Thyroid gland (tissue), 4 donors: ENCODE measurements at regions not wholly inside any gene's neighbourhood (a gene's known extent, or its start where the extent isn't known, plus 50 kb on each side); places are given as distances from the start of the nearest gene placed in this dataset.

ENCODE experiments used
- DNase-seq, 2 donors: peaks; one replicate each; pipeline ENCODE4 v3.0.0-alpha.2; 2019
- H3K27ac ChIP-seq, 3 donors: fragments of 200-600 bp; sonication (generic); 1 replicate in 2 of 3; 2 replicates in 1 of 3; pipeline ENCODE4 v1.5.1; 2016 to 2019; ENCODE audit warnings: mild to moderate bottlenecking in 1 of 3, moderate library complexity in 1 of 3
- H3K27me3 ChIP-seq: fragments of 200-600 bp; sonication (generic); one replicate; pipeline ENCODE4 v1.5.1; 2019
- H3K36me3 ChIP-seq, 2 donors: fragments of 200-600 bp; sonication (generic); one replicate each; pipeline ENCODE4 v1.5.1; 2016 to 2019
- H3K4me1 ChIP-seq, 2 donors: fragments of 200-600 bp; sonication (generic); one replicate each; pipeline ENCODE4 v1.5.1; 2017 to 2019
- H3K4me3 ChIP-seq, 3 donors: fragments of 200-600 bp; sonication (generic); replicated peaks in 1 of 3; 1 replicate in 2 of 3; 2 replicates in 1 of 3; pipeline ENCODE4 v1.5.1; 2016; ENCODE audit warnings: mild to moderate bottlenecking in 1 of 3
- H3K9me3 ChIP-seq: fragments of 200-600 bp; sonication (generic); one replicate; pipeline ENCODE4 v1.5.1; 2017
- CTCF ChIP-seq, 6 experiments: fragments of 200-600 bp in 3 of 6; fragments of 450-650 bp in 3 of 6; sonication (generic) in 3 of 6; IDR thresholded peaks; one replicate each; pipeline ENCODE4 v1.5.1; 2016 to 2019; ENCODE audit warnings: antibody characterized with exemption in 6 of 6, mild to moderate bottlenecking in 2 of 6, inconsistent platforms in 1 of 6, moderate library complexity in 1 of 6
- POLR2A ChIP-seq, 2 donors: fragments of 450-650 bp; IDR thresholded peaks; one replicate each; pipeline ENCODE4 v1.6.1; 2017; ENCODE audit warnings: antibody characterized with exemption in 2 of 2, mild to moderate bottlenecking in 2 of 2, moderate library complexity in 1 of 2
- WGBS, 2 donors: methylation state at CpG; one replicate each; pipeline ENCODE4 v1.1.5; 2017; 5-methylcytosine and 5-hydroxymethylcytosine counted together
- intact Hi-C: fragments of 100-400 bp; cut with DNase I; formaldehyde crosslinking; loops from one replicate; pipeline ENCODE4 v1.15.1; 2023

- Histone ChIP-seq H3K27ac (no peak overlapping the region), H3K36me3 (no peaks in the 10 kb centered on the region), H3K27me3 (no peaks in the 10 kb centered on the region), H3K9me3 (no peaks in the 10 kb centered on the region), H3K4me3 (no peak overlapping the region), H3K4me1 (no peaks in the 10 kb centered on the region)
- intact Hi-C loops: no loop called here
- TF ChIP-seq CTCF (IDR thresholded peaks at IDR 0.05): no peak
- no peak for DNase-seq
- whole genome bisulfite sequencing, 2 donors: 46 to 71% methylated on average over 2 of the region's 2 CpGs
These were observed 52.4 kb downstream of the CBLL2 start for GRCh38 chrX:22325096-22325495.

GRCh38 chrX:22329783-22330182 lies 57.1 kb downstream of the CBLL2 start:
- Histone ChIP-seq H3K27ac (no peak overlapping the region), H3K4me3 (no peak overlapping the region), H3K9me3 (no peaks in the 10 kb centered on the region), H3K27me3 (no peaks in the 10 kb centered on the region), H3K4me1 (no peaks in the 10 kb centered on the region), H3K36me3 (no peaks in the 10 kb centered on the region)
- 65 to 70% methylated on average over 2 of the region's 2 CpGs for WGBS, 2 donors
- DNase-seq: no peak
- TF ChIP-seq CTCF (IDR thresholded peaks at IDR 0.05): no peak
- no peak for TF ChIP-seq POLR2A (IDR thresholded peaks at IDR 0.05)
- intact Hi-C loops: no loop called here

GRCh38 chrX:22338740-22339139 lies 66.0 kb downstream of the CBLL2 start:
- no peaks in the 10 kb centered on the region for H3K27me3 ChIP-seq
- H3K4me3 ChIP-seq: no peak overlapping the region
- H3K9me3 ChIP-seq: no peaks in the 10 kb centered on the region
- H3K36me3 ChIP-seq: no peaks in the 10 kb centered on the region
- no peaks in the 10 kb centered on the region for H3K4me1 ChIP-seq
- DNase-seq: no peak
- intact Hi-C loops: no loop called here
- no peak overlapping the region for H3K27ac ChIP-seq
- TF ChIP-seq POLR2A (IDR thresholded peaks at IDR 0.05) (no peak), CTCF (IDR thresholded peaks at IDR 0.05) (no peak)
- 42 to 64% methylated on average over 1 of the region's 1 CpG for whole genome bisulfite sequencing, 2 donors

- Histone ChIP-seq H3K4me3 (no peak overlapping the region), H3K9me3 (no peaks in the 10 kb centered on the region), H3K4me1 (no peaks in the 10 kb centered on the region), H3K36me3 (no peaks in the 10 kb centered on the region), H3K27ac (no peak overlapping the region), H3K27me3 (no peaks in the 10 kb centered on the region)
- TF ChIP-seq POLR2A (IDR thresholded peaks at IDR 0.05): no peak
- no peak for TF ChIP-seq CTCF (IDR thresholded peaks at IDR 0.05)
- intact Hi-C loops: no loop called here
- WGBS, 2 donors: 67 to 81% methylated on average over 1 of the region's 1 CpG
- no peak for DNase-seq
These were observed 66.7 kb downstream of the CBLL2 start for GRCh38 chrX:22339459-22339858.

GRCh38 chrX:22340022-22340616 lies 67.4 kb downstream of the CBLL2 start:
- no peaks in the 10 kb centered on the region for H3K9me3 ChIP-seq
- TF ChIP-seq CTCF (IDR thresholded peaks at IDR 0.05) (no peak), POLR2A (IDR thresholded peaks at IDR 0.05) (no peak)
- no peaks in the 10 kb centered on the region for H3K4me1 ChIP-seq
- no peaks in the 10 kb centered on the region for H3K36me3 ChIP-seq
- intact Hi-C loops: no loop called here
- DNase-seq: no peak
- H3K4me3 ChIP-seq: no peak overlapping the region
- H3K27me3 ChIP-seq: no peaks in the 10 kb centered on the region
- 87 to 91% methylated on average over 5 of the region's 5 CpGs for WGBS, 2 donors
- no peak overlapping the region for H3K27ac ChIP-seq
